Liver (tissue), 8 donors: ENCODE measurements at regions not wholly inside any gene's neighbourhood (a gene's known extent, or its start where the extent isn't known, plus 50 kb on each side); places are given as distances from the start of the nearest gene placed in this dataset.

Experiments used
- DNase-seq: peaks from one replicate; pipeline ENCODE4 v3.0.0-alpha.2; 2017; ENCODE audit warnings: low spot score
- H3K27ac ChIP-seq, 2 donors: one replicate each; pipeline ENCODE4 v1.7.0; 2013; ENCODE audit warnings: inconsistent platforms in 2 of 2, low read length in 2 of 2, control low read depth in 1 of 2, low read depth in 1 of 2, mild to moderate bottlenecking in 1 of 2
- H3K27me3 ChIP-seq, 4 donors: one replicate each; pipeline versions ENCODE4 v1.6.1 to v1.7.0; 2013; ENCODE audit warnings: low read length in 3 of 4, inconsistent platforms in 1 of 4, mild to moderate bottlenecking in 1 of 4, moderate library complexity in 1 of 4; ENCODE audit not compliant: control insufficient read depth in 4 of 4, insufficient read depth in 4 of 4
- H3K36me3 ChIP-seq, 4 donors: one replicate each; pipeline versions ENCODE4 v1.6.1 to v1.7.0; 2013; ENCODE audit warnings: low read length in 3 of 4, mild to moderate bottlenecking in 3 of 4, low read depth in 1 of 4, moderate library complexity in 1 of 4; ENCODE audit not compliant: control insufficient read depth in 4 of 4, insufficient read depth in 3 of 4
- H3K4me1 ChIP-seq, 4 donors: one replicate each; pipeline versions ENCODE4 v1.6.1 to v1.7.0; 2013; ENCODE audit warnings: low read length in 3 of 4, mild to moderate bottlenecking in 3 of 4, moderate library complexity in 1 of 4; ENCODE audit not compliant: control insufficient read depth in 4 of 4, insufficient read depth in 4 of 4
- H3K4me3 ChIP-seq, 3 donors: one replicate each; pipeline versions ENCODE4 v1.6.1 to v1.7.0; 2013; ENCODE audit warnings: low read length in 3 of 3, control low read depth in 1 of 3, low read depth in 1 of 3, mild to moderate bottlenecking in 1 of 3
- H3K9ac ChIP-seq, 2 donors: one replicate each; pipeline ENCODE4 v1.7.0; 2013; ENCODE audit warnings: low read length in 2 of 2, mild to moderate bottlenecking in 2 of 2, moderate library complexity in 2 of 2, control low read depth in 1 of 2, low read depth in 1 of 2
- H3K9me3 ChIP-seq, 4 donors: one replicate each; pipeline versions ENCODE4 v1.6.1 to v1.7.0; 2013; ENCODE audit warnings: low read length in 3 of 4; ENCODE audit not compliant: control insufficient read depth in 4 of 4
- ATF3 ChIP-seq: IDR thresholded peaks from 2 replicates; pipeline ENCODE4 v1.6.1; 2016; ENCODE audit warnings: antibody characterized with exemption
- EGR1 ChIP-seq, 2 donors: IDR thresholded peaks; 2 replicates each; pipeline ENCODE4 v1.6.1; 2016 to 2018; ENCODE audit warnings: antibody characterized with exemption in 2 of 2, low read depth in 2 of 2
- FOXA1 ChIP-seq: IDR thresholded peaks from 2 replicates; pipeline ENCODE4 v1.6.1; 2016; ENCODE audit warnings: antibody characterized with exemption
- FOXA2 ChIP-seq: IDR thresholded peaks from 2 replicates; pipeline ENCODE4 v1.6.1; 2016; ENCODE audit warnings: antibody characterized with exemption
- GABPA ChIP-seq, 2 donors: IDR thresholded peaks in 1 of 2; conservative IDR thresholded peaks in 1 of 2; 2 replicates each; pipeline ENCODE4 v1.6.1; 2016; ENCODE audit warnings: antibody characterized with exemption in 2 of 2, mild to moderate bottlenecking in 1 of 2, moderate library complexity in 1 of 2
- HNF4A ChIP-seq, 2 donors: conservative IDR thresholded peaks; 2 replicates each; pipeline ENCODE4 v1.6.1; 2016; ENCODE audit warnings: antibody characterized with exemption in 2 of 2, mild to moderate bottlenecking in 2 of 2
- HNF4G ChIP-seq: IDR thresholded peaks from 2 replicates; pipeline ENCODE4 v1.6.1; 2016; ENCODE audit warnings: antibody characterized with exemption
- JUND ChIP-seq, 2 donors: IDR thresholded peaks; 2 replicates each; pipeline ENCODE4 v1.6.1; 2016; ENCODE audit warnings: antibody characterized with exemption in 2 of 2
- MAX ChIP-seq: IDR thresholded peaks from 2 replicates; pipeline ENCODE4 v1.6.1; 2016; ENCODE audit warnings: antibody characterized with exemption
- NR2F2 ChIP-seq: IDR thresholded peaks from 2 replicates; pipeline ENCODE4 v1.6.1; 2016; ENCODE audit warnings: antibody characterized with exemption
- RAD21 ChIP-seq, 2 donors: IDR thresholded peaks; 2 replicates each; pipeline ENCODE4 v1.6.1; 2016; ENCODE audit warnings: antibody characterized with exemption in 2 of 2, mild to moderate bottlenecking in 2 of 2
- RXRA ChIP-seq, 2 donors: IDR thresholded peaks; 2 replicates each; pipeline ENCODE4 v1.6.1; 2017 to 2018; ENCODE audit warnings: antibody characterized with exemption in 2 of 2, mild to moderate bottlenecking in 1 of 2
- SP1 ChIP-seq: IDR thresholded peaks from 2 replicates; pipeline ENCODE4 v1.6.1; 2018; ENCODE audit warnings: antibody characterized with exemption, mild to moderate bottlenecking
- TAF1 ChIP-seq: conservative IDR thresholded peaks from 2 replicates; pipeline ENCODE4 v1.6.1; 2016; ENCODE audit warnings: antibody characterized with exemption, mild to moderate bottlenecking
- YY1 ChIP-seq: IDR thresholded peaks from 2 replicates; pipeline ENCODE4 v1.6.1; 2016; ENCODE audit warnings: antibody characterized with exemption, mild to moderate bottlenecking
- ZBTB33 ChIP-seq: IDR thresholded peaks from 2 replicates; pipeline ENCODE4 v1.6.1; 2016; ENCODE audit warnings: antibody characterized with exemption
- WGBS: extraction: QIAGEN DNeasy Blood & Tissue Kit; methylation state at CpG from one replicate; pipeline ENCODE4 v1.1.7; 2013; 5-methylcytosine and 5-hydroxymethylcytosine counted together
- TF ChIP-seq, protein P1 (sequence below): fragments of 150-350 bp; IDR thresholded peaks from 2 replicates; pipeline ENCODE4 v1.5.1; 2017; ENCODE audit warnings: improper control_type of control experiment, low read depth, low read length; ENCODE audit not compliant: missing input control
- TF ChIP-seq, protein P2 (sequence below): IDR thresholded peaks from 2 replicates; pipeline ENCODE4 v1.6.1; 2016; ENCODE audit warnings: antibody characterized with exemption, mild to moderate bottlenecking
- donor health status: healthy.
- donor health status: healthy.
- donor health status: healthy.
- donor health status: healthy.
- donor health status: healthy.

DNA sequence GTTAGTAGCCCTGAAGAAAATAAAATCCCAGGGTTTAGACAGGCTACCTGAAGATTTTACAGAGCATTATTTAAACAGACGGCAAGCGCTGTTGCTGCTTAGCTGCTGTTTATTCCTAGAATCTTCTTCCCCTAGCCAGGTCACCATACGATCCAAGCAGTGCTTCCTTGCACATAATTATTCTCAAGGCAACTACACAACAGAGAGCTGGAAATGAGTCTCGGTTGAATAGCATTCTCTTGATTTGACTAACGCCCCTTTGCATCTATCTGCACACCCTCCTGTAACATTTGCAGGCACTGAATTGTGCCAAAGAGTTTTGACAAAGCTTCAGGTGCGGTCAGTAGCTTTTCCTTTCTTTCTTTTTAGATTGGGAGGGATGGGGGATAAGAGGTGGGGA, 564.4 kb downstream of the TBL1XR1 start:
- no peaks in the 10 kb centered on the region for H3K27me3 ChIP-seq
- no peaks in the 10 kb centered on the region for H3K9me3 ChIP-seq
- TF ChIP-seq FOXA1 (no peak), EGR1 (IDR thresholded peaks at IDR 0.05; ENCODE audit: low read depth in 2 of 2) (no peak), TAF1 (no peak), JUND (IDR thresholded peaks at IDR 0.05) (no peak)
- TF ChIP-seq, protein P1, sequence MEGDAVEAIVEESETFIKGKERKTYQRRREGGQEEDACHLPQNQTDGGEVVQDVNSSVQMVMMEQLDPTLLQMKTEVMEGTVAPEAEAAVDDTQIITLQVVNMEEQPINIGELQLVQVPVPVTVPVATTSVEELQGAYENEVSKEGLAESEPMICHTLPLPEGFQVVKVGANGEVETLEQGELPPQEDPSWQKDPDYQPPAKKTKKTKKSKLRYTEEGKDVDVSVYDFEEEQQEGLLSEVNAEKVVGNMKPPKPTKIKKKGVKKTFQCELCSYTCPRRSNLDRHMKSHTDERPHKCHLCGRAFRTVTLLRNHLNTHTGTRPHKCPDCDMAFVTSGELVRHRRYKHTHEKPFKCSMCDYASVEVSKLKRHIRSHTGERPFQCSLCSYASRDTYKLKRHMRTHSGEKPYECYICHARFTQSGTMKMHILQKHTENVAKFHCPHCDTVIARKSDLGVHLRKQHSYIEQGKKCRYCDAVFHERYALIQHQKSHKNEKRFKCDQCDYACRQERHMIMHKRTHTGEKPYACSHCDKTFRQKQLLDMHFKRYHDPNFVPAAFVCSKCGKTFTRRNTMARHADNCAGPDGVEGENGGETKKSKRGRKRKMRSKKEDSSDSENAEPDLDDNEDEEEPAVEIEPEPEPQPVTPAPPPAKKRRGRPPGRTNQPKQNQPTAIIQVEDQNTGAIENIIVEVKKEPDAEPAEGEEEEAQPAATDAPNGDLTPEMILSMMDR, result no peak
- no peaks in the 10 kb centered on the region for H3K36me3 ChIP-seq
- no peak for DNase-seq
- no peak overlapping the region for H3K27ac ChIP-seq
- no peak overlapping the region for H3K9ac ChIP-seq
- H3K4me3 ChIP-seq, result no peak overlapping the region
- WGBS, result 70% methylated on average over 6 of the region's 6 CpGs
- no peaks in the 10 kb centered on the region for H3K4me1 ChIP-seq

- H3K36me3 ChIP-seq, result no peaks in the 10 kb centered on the region
- no peak overlapping the region for H3K4me3 ChIP-seq
- no peaks in the 10 kb centered on the region for H3K9me3 ChIP-seq
- no peak for DNase-seq
- H3K4me1 ChIP-seq, result no peaks in the 10 kb centered on the region
- no peaks in the 10 kb centered on the region for H3K27me3 ChIP-seq
- H3K9ac ChIP-seq, result no peak overlapping the region
- TF ChIP-seq FOXA1 (no peak), RXRA (IDR thresholded peaks at IDR 0.05) (no peak), HNF4G (no peak), MAX (no peak), GABPA (IDR thresholded peaks at IDR 0.05 in 1 of 2, conservative IDR thresholded peaks at IDR 0.05 in 1 of 2) (no peak), EGR1 (IDR thresholded peaks at IDR 0.05; ENCODE audit: low read depth in 2 of 2) (no peak), TAF1 (no peak), ZBTB33 (no peak), ATF3 (no peak), YY1 (no peak), HNF4A (conservative IDR thresholded peaks at IDR 0.05) (no peak), FOXA2 (no peak), NR2F2 (no peak), JUND (IDR thresholded peaks at IDR 0.05) (no peak), SP1 (no peak), RAD21 (IDR thresholded peaks at IDR 0.05) (no peak)
- TF ChIP-seq, protein P2, sequence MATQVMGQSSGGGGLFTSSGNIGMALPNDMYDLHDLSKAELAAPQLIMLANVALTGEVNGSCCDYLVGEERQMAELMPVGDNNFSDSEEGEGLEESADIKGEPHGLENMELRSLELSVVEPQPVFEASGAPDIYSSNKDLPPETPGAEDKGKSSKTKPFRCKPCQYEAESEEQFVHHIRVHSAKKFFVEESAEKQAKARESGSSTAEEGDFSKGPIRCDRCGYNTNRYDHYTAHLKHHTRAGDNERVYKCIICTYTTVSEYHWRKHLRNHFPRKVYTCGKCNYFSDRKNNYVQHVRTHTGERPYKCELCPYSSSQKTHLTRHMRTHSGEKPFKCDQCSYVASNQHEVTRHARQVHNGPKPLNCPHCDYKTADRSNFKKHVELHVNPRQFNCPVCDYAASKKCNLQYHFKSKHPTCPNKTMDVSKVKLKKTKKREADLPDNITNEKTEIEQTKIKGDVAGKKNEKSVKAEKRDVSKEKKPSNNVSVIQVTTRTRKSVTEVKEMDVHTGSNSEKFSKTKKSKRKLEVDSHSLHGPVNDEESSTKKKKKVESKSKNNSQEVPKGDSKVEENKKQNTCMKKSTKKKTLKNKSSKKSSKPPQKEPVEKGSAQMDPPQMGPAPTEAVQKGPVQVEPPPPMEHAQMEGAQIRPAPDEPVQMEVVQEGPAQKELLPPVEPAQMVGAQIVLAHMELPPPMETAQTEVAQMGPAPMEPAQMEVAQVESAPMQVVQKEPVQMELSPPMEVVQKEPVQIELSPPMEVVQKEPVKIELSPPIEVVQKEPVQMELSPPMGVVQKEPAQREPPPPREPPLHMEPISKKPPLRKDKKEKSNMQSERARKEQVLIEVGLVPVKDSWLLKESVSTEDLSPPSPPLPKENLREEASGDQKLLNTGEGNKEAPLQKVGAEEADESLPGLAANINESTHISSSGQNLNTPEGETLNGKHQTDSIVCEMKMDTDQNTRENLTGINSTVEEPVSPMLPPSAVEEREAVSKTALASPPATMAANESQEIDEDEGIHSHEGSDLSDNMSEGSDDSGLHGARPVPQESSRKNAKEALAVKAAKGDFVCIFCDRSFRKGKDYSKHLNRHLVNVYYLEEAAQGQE, result no peak
- TF ChIP-seq, protein P1, result no peak
- 91% methylated on average over 1 of the region's 1 CpG for WGBS
- no peak overlapping the region for H3K27ac ChIP-seq
Observed at GRCh38 chr3:176631165-176631564, 566.1 kb downstream of the TBL1XR1 start.
